Cardiac fibroblast (primary cell): ENCODE measurements at regions not wholly inside any gene's neighbourhood (a gene's known extent, or its start where the extent isn't known, plus 50 kb on each side); places are given as distances from the start of the nearest gene placed in this dataset.

Experiments
- DNase-seq, 2 donors: peaks; one replicate each; pipeline versions ENCODE4 v3.0.0 to v3.0.0-alpha.2; 2010; ENCODE audit warnings: low read depth in 2 of 2
- H3K4me3 ChIP-seq, 2 donors: replicated peaks in 1 of 2; 1 replicate in 1 of 2; 2 replicates in 1 of 2; pipeline ENCODE4 v1.5.1; 2011; ENCODE audit warnings: low read depth in 2 of 2, low read length in 2 of 2, mild to moderate bottlenecking in 2 of 2, moderate library complexity in 1 of 2
- TF ChIP-seq, protein P1 (sequence below): IDR thresholded peaks from one replicate; pipeline ENCODE4 v1.5.1; 2011; ENCODE audit warnings: low read depth, mild to moderate bottlenecking, low read length, inconsistent platforms

GRCh38 chr1:71156590-71156989, 75.8 kb upstream of the ZRANB2 start:
- TF ChIP-seq, protein P1, sequence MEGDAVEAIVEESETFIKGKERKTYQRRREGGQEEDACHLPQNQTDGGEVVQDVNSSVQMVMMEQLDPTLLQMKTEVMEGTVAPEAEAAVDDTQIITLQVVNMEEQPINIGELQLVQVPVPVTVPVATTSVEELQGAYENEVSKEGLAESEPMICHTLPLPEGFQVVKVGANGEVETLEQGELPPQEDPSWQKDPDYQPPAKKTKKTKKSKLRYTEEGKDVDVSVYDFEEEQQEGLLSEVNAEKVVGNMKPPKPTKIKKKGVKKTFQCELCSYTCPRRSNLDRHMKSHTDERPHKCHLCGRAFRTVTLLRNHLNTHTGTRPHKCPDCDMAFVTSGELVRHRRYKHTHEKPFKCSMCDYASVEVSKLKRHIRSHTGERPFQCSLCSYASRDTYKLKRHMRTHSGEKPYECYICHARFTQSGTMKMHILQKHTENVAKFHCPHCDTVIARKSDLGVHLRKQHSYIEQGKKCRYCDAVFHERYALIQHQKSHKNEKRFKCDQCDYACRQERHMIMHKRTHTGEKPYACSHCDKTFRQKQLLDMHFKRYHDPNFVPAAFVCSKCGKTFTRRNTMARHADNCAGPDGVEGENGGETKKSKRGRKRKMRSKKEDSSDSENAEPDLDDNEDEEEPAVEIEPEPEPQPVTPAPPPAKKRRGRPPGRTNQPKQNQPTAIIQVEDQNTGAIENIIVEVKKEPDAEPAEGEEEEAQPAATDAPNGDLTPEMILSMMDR = no peak
- no peak overlapping the region for H3K4me3 ChIP-seq
- DNase-seq = no peak

- TF ChIP-seq, protein P1 = no peak
- no peak for DNase-seq
- H3K4me3 ChIP-seq = no peak overlapping the region
These were observed 73.6 kb upstream of the ZRANB2 start for GRCh38 chr1:71154429-71154828.

DNA sequence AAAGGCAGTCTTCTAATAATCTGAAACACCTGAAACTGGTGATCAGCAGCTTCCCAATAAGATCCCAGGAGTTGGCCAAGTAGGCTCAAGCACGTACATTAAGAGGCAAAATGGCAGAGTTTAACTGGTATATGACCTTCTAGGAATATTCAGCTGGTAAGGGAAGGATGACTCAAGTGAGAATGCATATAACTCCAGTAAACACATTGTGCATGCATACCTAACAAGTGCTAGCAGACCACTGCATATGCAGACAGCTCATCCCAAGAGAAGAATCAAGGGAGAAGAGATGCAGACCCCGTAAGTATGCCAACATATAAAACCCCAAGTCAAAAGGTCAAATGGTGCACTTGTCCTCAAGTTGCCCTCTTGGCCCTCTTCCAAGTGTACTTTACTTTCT, 73.0 kb upstream of the ZRANB2 start:
- no peak overlapping the region for H3K4me3 ChIP-seq
- DNase-seq = no peak
- TF ChIP-seq, protein P1 = no peak

DNA sequence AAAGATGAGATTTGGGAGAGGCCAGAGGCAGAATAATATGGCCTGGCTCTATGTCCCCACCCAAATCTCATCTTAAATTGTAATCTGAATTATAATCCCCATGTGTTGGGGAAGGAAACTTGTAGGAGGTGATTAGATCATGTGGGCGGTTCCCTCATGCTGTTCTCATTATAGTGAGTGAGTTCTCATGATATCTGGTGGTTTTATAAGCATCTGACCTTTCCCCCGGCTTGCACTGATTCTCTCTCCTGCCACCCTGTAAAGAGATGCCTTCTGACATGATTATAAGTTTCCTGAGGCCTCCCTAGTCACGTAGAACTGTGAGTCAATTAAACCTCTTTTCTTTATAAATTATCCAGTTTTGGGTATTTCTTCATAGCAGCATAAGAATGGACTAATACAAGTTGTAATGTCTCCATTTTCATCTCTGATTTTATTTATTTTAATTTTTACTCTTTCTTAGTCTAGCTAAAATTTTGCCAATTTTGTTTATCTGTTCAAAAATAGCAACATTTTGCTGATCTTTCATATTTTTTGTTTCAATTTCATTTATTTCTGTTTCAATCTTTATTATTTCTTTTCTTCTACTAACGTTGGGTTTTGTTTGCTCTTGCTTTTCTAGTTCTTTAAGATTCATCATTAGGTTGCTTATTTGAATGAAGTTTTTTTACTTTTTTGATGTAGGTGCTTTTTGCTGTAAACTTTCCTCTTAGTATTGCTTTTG, 67.0 kb upstream of the ZRANB2 start:
- no peak for DNase-seq
- TF ChIP-seq, protein P1 = no peak
- no peak overlapping the region for H3K4me3 ChIP-seq

- DNase-seq = peak in 1 of 2 donors; percentile 36
- H3K4me3 ChIP-seq = no peak overlapping the region
- TF ChIP-seq, protein P1 = no peak
These were observed 54.7 kb upstream of the ZRANB2 start for GRCh38 chr1:71135571-71135970.
